ENCODE measurements at regions not wholly inside any gene's neighbourhood (a gene's known extent, or its start where the extent isn't known, plus 50 kb on each side); places are given as distances from the start of the nearest gene placed in this dataset.

DNA sequence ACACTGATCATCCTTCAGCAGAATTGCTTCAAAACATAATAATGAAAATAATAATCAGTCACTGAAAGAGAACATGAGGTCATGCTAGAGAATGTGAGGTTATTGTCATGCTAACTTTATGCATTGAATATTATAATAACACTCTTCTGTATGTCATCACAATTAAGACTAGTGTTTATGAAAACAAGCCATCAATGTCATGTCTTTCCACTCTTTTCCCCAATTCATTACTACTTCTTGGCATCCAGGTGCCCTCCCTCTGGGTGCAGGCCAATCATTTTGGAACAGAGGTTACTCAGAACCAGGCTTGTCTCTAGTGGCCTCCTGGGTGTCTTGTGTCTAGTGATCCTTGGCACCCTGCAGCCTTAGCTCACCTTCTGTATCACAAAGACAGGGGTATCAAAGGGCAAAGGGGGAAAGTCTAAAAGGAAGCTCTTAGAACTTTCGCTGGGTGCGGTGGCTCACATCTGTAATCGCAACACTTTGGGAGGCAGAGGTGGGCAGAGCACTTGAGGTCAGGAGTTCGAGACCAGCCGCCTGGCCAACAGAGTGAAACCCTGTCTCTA, 217.6 kb upstream of the PIK3R1 start:
- Histone ChIP-seq H3K4me3 (ENCODE audit: low read length in 2 of 2) (no peak overlapping the region), H3K9me3 (ENCODE audit: control insufficient read depth in 1 of 2, low read length in 2 of 2) (no peaks in the 10 kb centered on the region), H3K4me1 (ENCODE audit: insufficient read depth, low read length) (no peaks in the 10 kb centered on the region), H3K36me3 (ENCODE audit: insufficient read depth, low read length) (no peaks in the 10 kb centered on the region), H3K27me3 (ENCODE audit: insufficient read depth, low read length) (no peaks in the 10 kb centered on the region), H3K27ac (ENCODE audit: low read depth, low read length) (no peak overlapping the region)
- no peak for DNase-seq
- no peaks in the 10 kb centered on the region for H3K9me3 Mint-ChIP-seq
- ChIA-PET POLR2A (ENCODE audit: partially characterized antibody) (no interaction called here), CTCF (ENCODE audit: partially characterized antibody) (no interaction called here)
- H3K4me3 Mint-ChIP-seq = no peak overlapping the region
- no peak overlapping the region for H3K27ac Mint-ChIP-seq
- intact Hi-C loops (cut with micrococcal nuclease) = no loop called here
- no peaks in the 10 kb centered on the region for H3K36me3 Mint-ChIP-seq
- H3K27me3 Mint-ChIP-seq = peaks cover 4 to 5% of the 10 kb centered on the region in 2 donors
- no peaks in the 10 kb centered on the region for H3K4me1 Mint-ChIP-seq

DNA sequence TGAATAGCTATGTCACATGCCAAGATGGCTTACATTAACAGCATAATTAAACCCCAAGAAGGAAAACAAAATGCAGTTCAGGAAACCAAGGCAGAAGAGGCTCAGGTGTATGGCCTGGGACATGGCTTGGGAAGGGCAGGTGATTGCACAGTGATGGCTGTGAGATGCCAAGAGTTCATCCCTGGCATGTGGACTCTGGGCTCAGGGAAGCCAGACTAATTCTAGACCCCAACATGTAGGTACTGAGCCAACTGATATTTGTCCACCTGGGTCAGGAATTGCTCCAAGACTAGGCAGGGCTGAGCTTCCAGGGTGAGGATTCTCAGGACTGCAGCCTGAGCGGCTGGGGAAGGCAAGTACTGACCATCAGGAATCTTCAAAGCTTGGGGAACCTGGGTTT, 218.4 kb upstream of the PIK3R1 start:
- intact Hi-C loops (cut with micrococcal nuclease) = no loop called here
- H3K36me3 Mint-ChIP-seq = no peaks in the 10 kb centered on the region
- H3K27ac Mint-ChIP-seq = no peak overlapping the region
- no peak overlapping the region for H3K27ac ChIP-seq (ENCODE audit: low read depth, low read length)
- POLR2A ChIA-PET (ENCODE audit: partially characterized antibody) = no interaction called here
- H3K4me3 ChIP-seq (ENCODE audit: low read length in 2 of 2) = no peak overlapping the region
- no peaks in the 10 kb centered on the region for H3K36me3 ChIP-seq (ENCODE audit: insufficient read depth, low read length)
- no peaks in the 10 kb centered on the region for H3K4me1 Mint-ChIP-seq
- no peaks in the 10 kb centered on the region for H3K9me3 Mint-ChIP-seq
- no peak overlapping the region for H3K4me3 Mint-ChIP-seq
- H3K9me3 ChIP-seq (ENCODE audit: control insufficient read depth in 1 of 2, low read length in 2 of 2) = no peaks in the 10 kb centered on the region
- DNase-seq = no peak
- CTCF ChIA-PET (ENCODE audit: partially characterized antibody) = no interaction called here
- no peaks in the 10 kb centered on the region for H3K4me1 ChIP-seq (ENCODE audit: insufficient read depth, low read length)
- peaks cover 4 to 5% of the 10 kb centered on the region in 2 donors for H3K27me3 Mint-ChIP-seq
- H3K27me3 ChIP-seq (ENCODE audit: insufficient read depth, low read length) = no peaks in the 10 kb centered on the region

DNA sequence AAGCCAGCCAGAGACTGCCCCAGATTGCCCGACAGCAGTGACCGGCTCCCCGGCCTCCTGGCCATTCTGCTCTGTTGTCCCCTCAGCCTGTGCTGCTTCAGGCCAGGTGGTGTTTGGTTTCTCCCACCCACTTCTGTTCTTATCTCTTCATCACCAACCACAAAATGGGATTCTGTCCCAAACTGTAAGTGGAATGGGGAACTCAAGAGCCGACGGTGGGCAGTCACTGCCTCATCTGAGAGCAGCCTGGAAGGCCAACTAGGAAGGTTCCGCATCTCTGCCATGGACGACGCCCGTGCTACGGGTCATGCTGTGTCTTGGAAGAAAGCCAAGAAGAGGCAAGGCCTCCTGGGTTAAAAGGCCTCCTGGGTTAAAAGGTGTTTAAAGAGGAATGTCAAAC, 219.0 kb upstream of the PIK3R1 start:
- H3K9me3 Mint-ChIP-seq = no peaks in the 10 kb centered on the region
- POLR2A ChIA-PET (ENCODE audit: partially characterized antibody) = no interaction called here
- no peak overlapping the region for H3K4me3 Mint-ChIP-seq
- Histone ChIP-seq H3K4me1 (ENCODE audit: insufficient read depth, low read length) (no peaks in the 10 kb centered on the region), H3K4me3 (ENCODE audit: low read length in 2 of 2) (no peak overlapping the region), H3K27me3 (ENCODE audit: insufficient read depth, low read length) (no peaks in the 10 kb centered on the region), H3K36me3 (ENCODE audit: insufficient read depth, low read length) (no peaks in the 10 kb centered on the region), H3K9me3 (ENCODE audit: control insufficient read depth in 1 of 2, low read length in 2 of 2) (no peaks in the 10 kb centered on the region), H3K27ac (ENCODE audit: low read depth, low read length) (no peak overlapping the region)
- CTCF ChIA-PET (ENCODE audit: partially characterized antibody) = no interaction called here
- no peak for DNase-seq
- peaks cover 4 to 5% of the 10 kb centered on the region in 2 donors for H3K27me3 Mint-ChIP-seq
- intact Hi-C loops (cut with micrococcal nuclease) = no loop called here
- no peaks in the 10 kb centered on the region for H3K4me1 Mint-ChIP-seq
- H3K36me3 Mint-ChIP-seq = no peaks in the 10 kb centered on the region
- H3K27ac Mint-ChIP-seq = no peak overlapping the region

DNA sequence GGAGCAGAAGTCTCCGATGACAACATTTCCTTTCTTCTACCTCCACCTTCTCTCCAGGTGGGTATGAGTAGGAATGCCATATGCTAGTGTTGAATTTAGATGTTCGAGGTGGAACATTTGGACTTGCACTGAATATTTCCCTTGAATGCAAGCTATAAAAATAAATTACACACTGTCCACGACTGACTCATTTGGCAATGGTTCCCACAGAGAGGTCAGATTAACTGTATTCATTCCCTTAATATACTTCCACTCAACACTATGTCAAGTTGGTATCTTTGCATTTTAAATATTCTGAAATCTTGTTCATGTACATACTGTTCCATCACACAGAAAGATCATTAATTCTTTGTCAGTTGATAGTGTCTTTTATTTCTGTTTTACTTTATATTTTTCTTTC, 222.6 kb upstream of the PIK3R1 start:
- H3K36me3 Mint-ChIP-seq = no peaks in the 10 kb centered on the region
- CTCF ChIA-PET (ENCODE audit: partially characterized antibody) = no interaction called here
- no peak overlapping the region for H3K4me3 ChIP-seq (ENCODE audit: low read length in 2 of 2)
- H3K4me1 ChIP-seq (ENCODE audit: insufficient read depth, low read length) = no peaks in the 10 kb centered on the region
- H3K4me3 Mint-ChIP-seq = no peak overlapping the region
- H3K9me3 ChIP-seq (ENCODE audit: control insufficient read depth in 1 of 2, low read length in 2 of 2) = no peaks in the 10 kb centered on the region
- no peaks in the 10 kb centered on the region for H3K4me1 Mint-ChIP-seq
- H3K27ac ChIP-seq (ENCODE audit: low read depth, low read length) = no peak overlapping the region
- no peak for DNase-seq
- intact Hi-C loops (cut with micrococcal nuclease) = no loop called here
- no peaks in the 10 kb centered on the region for H3K9me3 Mint-ChIP-seq
- no peaks in the 10 kb centered on the region for H3K36me3 ChIP-seq (ENCODE audit: insufficient read depth, low read length)
- H3K27me3 Mint-ChIP-seq = peaks cover 7 to 9% of the 10 kb centered on the region in 2 donors
- no peak overlapping the region for H3K27ac Mint-ChIP-seq
- no peaks in the 10 kb centered on the region for H3K27me3 ChIP-seq (ENCODE audit: insufficient read depth, low read length)
- POLR2A ChIA-PET (ENCODE audit: partially characterized antibody) = no interaction called here

DNA sequence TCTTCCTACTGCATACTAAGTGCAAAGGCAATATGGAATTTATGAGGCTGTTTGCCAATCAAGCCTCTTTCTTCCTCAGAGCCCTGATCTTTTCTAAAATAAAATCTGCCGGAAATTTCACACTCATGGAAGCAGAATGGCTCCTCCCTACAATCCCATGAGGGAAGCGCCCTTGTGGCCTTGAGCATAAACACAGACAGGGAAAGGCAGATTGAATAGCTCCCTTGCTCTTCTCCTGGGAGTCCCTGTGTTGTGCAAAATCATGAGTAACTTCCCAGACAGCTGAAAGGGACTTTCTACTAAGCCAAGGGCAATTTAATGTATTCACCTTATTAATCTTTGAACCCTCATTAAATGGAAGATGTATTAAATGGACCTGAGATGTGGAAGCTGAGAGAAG, 226.1 kb upstream of the PIK3R1 start:
- no peaks in the 10 kb centered on the region for H3K9me3 ChIP-seq (ENCODE audit: control insufficient read depth in 1 of 2, low read length in 2 of 2)
- no peak for DNase-seq
- no peaks in the 10 kb centered on the region for H3K4me1 Mint-ChIP-seq
- no peak overlapping the region for H3K4me3 ChIP-seq (ENCODE audit: low read length in 2 of 2)
- no peaks in the 10 kb centered on the region for H3K36me3 ChIP-seq (ENCODE audit: insufficient read depth, low read length)
- H3K9me3 Mint-ChIP-seq = no peaks in the 10 kb centered on the region
- H3K4me3 Mint-ChIP-seq = no peak overlapping the region
- no peak overlapping the region for H3K27ac ChIP-seq (ENCODE audit: low read depth, low read length)
- no peaks in the 10 kb centered on the region for H3K27me3 ChIP-seq (ENCODE audit: insufficient read depth, low read length)
- ChIA-PET POLR2A (ENCODE audit: partially characterized antibody) (no interaction called here), CTCF (ENCODE audit: partially characterized antibody) (interaction anchor here (1.0 kb wide), 1 partner anchor 14 kb away, joined by 3 read pairs; no protein-coding TSS in a partner anchor)
- H3K27ac Mint-ChIP-seq = peak overlapping the region in 1 of 7 donors; percentile 12
- no peaks in the 10 kb centered on the region for H3K4me1 ChIP-seq (ENCODE audit: insufficient read depth, low read length)
- no peaks in the 10 kb centered on the region for H3K36me3 Mint-ChIP-seq
- intact Hi-C loops (cut with micrococcal nuclease) = no loop called here
- H3K27me3 Mint-ChIP-seq = peaks cover 7 to 9% of the 10 kb centered on the region in 2 donors

DNA sequence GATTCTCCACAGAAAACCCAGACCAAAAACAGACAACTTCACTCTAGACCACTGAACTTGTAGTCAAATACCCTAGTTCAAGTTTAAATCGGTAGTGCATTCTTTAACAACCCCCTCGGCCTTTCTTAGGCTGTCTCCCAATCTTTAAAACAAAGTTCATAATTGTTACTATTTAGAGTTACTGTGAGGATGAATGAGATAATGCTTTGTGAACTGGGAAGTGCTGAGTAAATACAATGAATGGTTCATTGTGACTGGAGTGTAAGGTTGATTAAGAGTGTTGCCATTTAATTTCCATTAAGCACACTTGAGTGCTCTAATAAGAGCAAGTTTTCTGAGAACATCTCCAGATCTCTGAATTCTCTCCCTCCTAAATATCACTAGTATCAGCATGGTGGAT, 228.8 kb upstream of the PIK3R1 start:
- no peaks in the 10 kb centered on the region for H3K9me3 Mint-ChIP-seq
- no peak for DNase-seq
- peaks cover 2 to 4% of the 10 kb centered on the region in 2 donors for H3K27me3 Mint-ChIP-seq
- no peaks in the 10 kb centered on the region for H3K4me1 Mint-ChIP-seq
- H3K4me3 ChIP-seq (ENCODE audit: low read length in 2 of 2) = no peak overlapping the region
- intact Hi-C loops (cut with micrococcal nuclease) = no loop called here
- H3K4me3 Mint-ChIP-seq = no peak overlapping the region
- no peaks in the 10 kb centered on the region for H3K27me3 ChIP-seq (ENCODE audit: insufficient read depth, low read length)
- CTCF ChIA-PET (ENCODE audit: partially characterized antibody) = no interaction called here
- no peak overlapping the region for H3K27ac ChIP-seq (ENCODE audit: low read depth, low read length)
- POLR2A ChIA-PET (ENCODE audit: partially characterized antibody) = no interaction called here
- H3K27ac Mint-ChIP-seq = no peak overlapping the region
- H3K36me3 ChIP-seq (ENCODE audit: insufficient read depth, low read length) = no peaks in the 10 kb centered on the region
- H3K36me3 Mint-ChIP-seq = no peaks in the 10 kb centered on the region
- H3K9me3 ChIP-seq (ENCODE audit: control insufficient read depth in 1 of 2, low read length in 2 of 2) = no peaks in the 10 kb centered on the region
- H3K4me1 ChIP-seq (ENCODE audit: insufficient read depth, low read length) = no peaks in the 10 kb centered on the region

DNA sequence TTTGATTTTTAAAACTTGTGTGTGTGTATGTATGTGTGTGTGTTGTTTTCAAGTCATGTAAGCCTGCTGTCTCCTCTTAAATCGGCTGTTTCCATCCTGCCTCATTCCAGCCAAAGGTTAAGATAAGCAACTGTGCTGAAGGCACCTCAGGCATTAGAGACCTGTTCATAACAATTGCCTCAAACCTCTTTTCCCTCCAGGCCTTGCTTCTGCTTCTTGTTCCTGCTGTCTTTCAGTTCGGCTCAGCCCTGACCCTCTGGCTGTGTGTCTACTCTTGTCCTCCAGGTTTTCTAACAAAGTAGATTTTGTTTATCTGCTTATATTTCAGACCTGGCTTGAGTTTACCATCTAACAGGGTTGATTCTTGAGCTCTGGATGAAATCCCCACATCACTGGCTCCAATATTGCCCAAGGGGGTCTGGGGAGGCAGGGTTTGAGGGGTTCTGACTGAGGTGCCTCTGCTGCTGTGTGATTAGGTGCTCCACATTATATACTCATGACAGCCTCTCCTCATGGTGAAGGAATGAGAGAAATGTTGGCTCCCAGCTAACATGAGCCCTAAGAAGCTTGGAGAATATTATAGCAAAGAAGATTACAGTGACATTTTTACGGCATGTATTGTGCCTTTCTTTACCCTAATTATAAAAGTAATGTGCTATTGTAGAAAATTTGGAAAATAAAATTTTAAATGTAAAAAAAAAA, 229.7 kb upstream of the PIK3R1 start:
- no peaks in the 10 kb centered on the region for H3K36me3 Mint-ChIP-seq
- H3K27me3 Mint-ChIP-seq = peaks cover 4% of the 10 kb centered on the region in 2 donors
- no peaks in the 10 kb centered on the region for H3K36me3 ChIP-seq (ENCODE audit: insufficient read depth, low read length)
- ChIA-PET POLR2A (ENCODE audit: partially characterized antibody) (no interaction called here), CTCF (ENCODE audit: partially characterized antibody) (no interaction called here)
- H3K9me3 ChIP-seq (ENCODE audit: control insufficient read depth in 1 of 2, low read length in 2 of 2) = no peaks in the 10 kb centered on the region
- no peaks in the 10 kb centered on the region for H3K27me3 ChIP-seq (ENCODE audit: insufficient read depth, low read length)
- DNase-seq = no peak
- no peaks in the 10 kb centered on the region for H3K9me3 Mint-ChIP-seq
- no peaks in the 10 kb centered on the region for H3K4me1 ChIP-seq (ENCODE audit: insufficient read depth, low read length)
- no peak overlapping the region for H3K4me3 Mint-ChIP-seq
- no peaks in the 10 kb centered on the region for H3K4me1 Mint-ChIP-seq
- intact Hi-C loops (cut with micrococcal nuclease) = no loop called here
- no peak overlapping the region for H3K27ac Mint-ChIP-seq
- H3K27ac ChIP-seq (ENCODE audit: low read depth, low read length) = no peak overlapping the region
- no peak overlapping the region for H3K4me3 ChIP-seq (ENCODE audit: low read length in 2 of 2)
